Activated gamma-delta T cell treated with Interleukin-2 at 50 U/mL for 16 hours (primary cell): ENCODE measurements at regions not wholly inside any gene's neighbourhood (a gene's known extent, or its start where the extent isn't known, plus 50 kb on each side); places are given as distances from the start of the nearest gene placed in this dataset.

Experiments
- DNase-seq: peaks from one replicate; pipeline ENCODE4 v3.0.0-alpha.2; 2020

GRCh38 chr6:154561750-154562149 is 51.3 kb upstream of the CNKSR3 start:
- no peak for DNase-seq

GRCh38 chr6:154565331-154565730 is 54.8 kb upstream of the CNKSR3 start:
- no peak for DNase-seq

GRCh38 chr6:154566866-154567265 is 56.4 kb upstream of the CNKSR3 start:
- DNase-seq, result no peak

GRCh38 chr6:154567695-154568220 is 57.3 kb upstream of the CNKSR3 start:
- no peak for DNase-seq

- DNase-seq, result no peak
Measured at GRCh38 chr6:154569156-154569862, 58.8 kb upstream of the CNKSR3 start.

- no peak for DNase-seq
Measured at GRCh38 chr6:154570505-154570904, 60.0 kb upstream of the CNKSR3 start.

- DNase-seq, result no peak
Measured at GRCh38 chr6:154572556-154572955, 62.1 kb upstream of the CNKSR3 start.

GRCh38 chr6:154578004-154578559 is 67.6 kb upstream of the CNKSR3 start:
- no peak for DNase-seq

GRCh38 chr6:154579046-154579445 is 68.6 kb upstream of the CNKSR3 start:
- no peak for DNase-seq

GRCh38 chr6:154579485-154579884 is 69.0 kb upstream of the CNKSR3 start:
- no peak for DNase-seq

- no peak for DNase-seq
Measured at GRCh38 chr6:154580397-154581135, 70.1 kb upstream of the CNKSR3 start.

- no peak for DNase-seq
Measured at GRCh38 chr6:154582696-154583095, 72.2 kb upstream of the CNKSR3 start.

- no peak for DNase-seq
Measured at GRCh38 chr6:154583546-154584188, 73.2 kb upstream of the CNKSR3 start.

- no peak for DNase-seq
Measured at GRCh38 chr6:154590756-154591155, 80.3 kb upstream of the CNKSR3 start.

- DNase-seq, result no peak
Measured at GRCh38 chr6:154591234-154591633, 80.7 kb upstream of the CNKSR3 start.

- no peak for DNase-seq
Measured at GRCh38 chr6:154592199-154592860, 81.8 kb upstream of the CNKSR3 start.

GRCh38 chr6:154593122-154593521 is 82.6 kb upstream of the CNKSR3 start:
- DNase-seq, result no peak

GRCh38 chr6:154594496-154595198 is 84.2 kb upstream of the CNKSR3 start:
- no peak for DNase-seq

- no peak for DNase-seq
Measured at GRCh38 chr6:154595538-154595937, 85.1 kb upstream of the CNKSR3 start.

- DNase-seq, result no peak
Measured at GRCh38 chr6:154596009-154596408, 85.5 kb upstream of the CNKSR3 start.

- no peak for DNase-seq
Measured at GRCh38 chr6:154596701-154597100, 86.2 kb upstream of the CNKSR3 start.

- no peak for DNase-seq
Measured at GRCh38 chr6:154598399-154598798, 87.9 kb upstream of the CNKSR3 start.
